ENCODE measurements at regions not wholly inside any gene's neighbourhood (a gene's known extent, or its start where the extent isn't known, plus 50 kb on each side); places are given as distances from the start of the nearest gene placed in this dataset.

- H2BK20ac ChIP-seq (ENCODE audit: low read depth, low read length): no peak overlapping the region
- no peaks in the 10 kb centered on the region for H3K79me1 ChIP-seq (ENCODE audit: low read depth in 1 of 2, low read length in 2 of 2)
- no peaks in the 10 kb centered on the region for H3K4me1 ChIP-seq (ENCODE audit: control insufficient read depth, insufficient read depth, low read length)
- DNase-seq (no peak), ATAC-seq (ENCODE audit: low read depth) (no peak)
- H4K8ac ChIP-seq (ENCODE audit: low read depth in 2 of 2, low read length in 2 of 2): no peak overlapping the region
- no peak overlapping the region for H4K5ac ChIP-seq (ENCODE audit: low read depth, low read length)
- no peaks in the 10 kb centered on the region for H3K9me3 ChIP-seq (ENCODE audit: control insufficient read depth, insufficient read depth, low read length)
- no peaks in the 10 kb centered on the region for H3K9me1 ChIP-seq (ENCODE audit: insufficient read depth, low read length)
- H3K27me3 ChIP-seq (ENCODE audit: control insufficient read depth, insufficient read depth, low read length): no peaks in the 10 kb centered on the region; the same call in 1 of the 2 replicates
- no peak overlapping the region for H3K4me3 ChIP-seq (ENCODE audit: insufficient read depth, low read depth, low read length)
- H2AK5ac ChIP-seq (ENCODE audit: low read depth, low read length): no peak overlapping the region; the same call in 1 of the 2 replicates
- POLR2A ChIA-PET (ENCODE audit: unreplicated experiment): no interaction called here
- H2BK15ac ChIP-seq (ENCODE audit: low read depth, low read length): no peak overlapping the region; the same call in 2 of the 3 replicates
- H4K91ac ChIP-seq (ENCODE audit: insufficient read depth, low read depth, low read length): no peak overlapping the region
- H3K4ac ChIP-seq (ENCODE audit: low read depth, low read length): no peak overlapping the region; the same call in 1 of the 2 replicates
- H3K27ac ChIP-seq (ENCODE audit: insufficient read depth, low read length): no peak overlapping the region
- CTCF ChIA-PET: no interaction called here
- in situ Hi-C loops (cut with MboI; ENCODE audit: low sequenced_read_pairs): no loop called here
- H2BK5ac ChIP-seq (ENCODE audit: low read depth, low read length, poor library complexity, severe bottlenecking): no peak overlapping the region
- H4K20me1 ChIP-seq (ENCODE audit: insufficient read depth, low read length): no peaks in the 10 kb centered on the region
- no TSS peak for BruUV-seq (replicated peaks)
- no peak overlapping the region for H3K56ac ChIP-seq (ENCODE audit: extremely low read depth, insufficient read depth, low read length)
- no peak overlapping the region for H3K4me2 ChIP-seq (ENCODE audit: low read depth, low read length)
- intact Hi-C loops (cut with micrococcal nuclease): no loop called here
- no CpG with 5 or more reads among the region's 1 CpG for WGBS, 2 experiments (ENCODE audit: extremely low coverage in 2 of 2, insufficient read length in 1 of 2)
- no peak overlapping the region for H2AK9ac ChIP-seq (replicated peaks; ENCODE audit: low read depth, low read length, poor library complexity)
- no peak overlapping the region for H3K23ac ChIP-seq (ENCODE audit: low read depth, low read length)
- no peak overlapping the region for H2BK120ac ChIP-seq (ENCODE audit: low read depth, low read length)
- H3K9ac ChIP-seq (ENCODE audit: low read depth, low read length): no peak overlapping the region
- no peaks in the 10 kb centered on the region for H3K36me3 ChIP-seq (ENCODE audit: control insufficient read depth, insufficient read depth, low read length)
- H3K14ac ChIP-seq (replicated peaks; ENCODE audit: low read depth, low read length): no peak overlapping the region; the same call in 1 of the 2 replicates
- dilution Hi-C loops (cut with HindIII; ENCODE audit: low sequenced_read_pairs, unreplicated experiment): no loop called here
- H3K18ac ChIP-seq (ENCODE audit: low read depth, low read length): no peak overlapping the region
- H2AFZ ChIP-seq (replicated peaks; ENCODE audit: low read length, poor library complexity): no peak overlapping the region
- TF ChIP-seq, protein P1, sequence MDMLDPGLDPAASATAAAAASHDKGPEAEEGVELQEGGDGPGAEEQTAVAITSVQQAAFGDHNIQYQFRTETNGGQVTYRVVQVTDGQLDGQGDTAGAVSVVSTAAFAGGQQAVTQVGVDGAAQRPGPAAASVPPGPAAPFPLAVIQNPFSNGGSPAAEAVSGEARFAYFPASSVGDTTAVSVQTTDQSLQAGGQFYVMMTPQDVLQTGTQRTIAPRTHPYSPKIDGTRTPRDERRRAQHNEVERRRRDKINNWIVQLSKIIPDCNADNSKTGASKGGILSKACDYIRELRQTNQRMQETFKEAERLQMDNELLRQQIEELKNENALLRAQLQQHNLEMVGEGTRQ (IDR thresholded peaks at IDR 0.05; ENCODE audit: low read depth, low read length): no peak
- no peak for TF ChIP-seq RFX5 (IDR thresholded peaks at IDR 0.05; ENCODE audit: low read depth, low read length)
- no peak for TF ChIP-seq SMC3 (IDR thresholded peaks at IDR 0.05; ENCODE audit: low read depth, low read length)
- TF ChIP-seq NFE2L2 (IDR thresholded peaks at IDR 0.05; ENCODE audit: low read depth, low read length): no peak
- TF ChIP-seq FOS (IDR thresholded peaks at IDR 0.05; ENCODE audit: low read depth, low read length): no peak
- TF ChIP-seq MXI1 (IDR thresholded peaks at IDR 0.05; ENCODE audit: borderline replicate concordance, low read depth, low read length): no peak
- TF ChIP-seq MAZ (IDR thresholded peaks at IDR 0.05; ENCODE audit: borderline replicate concordance, low read depth, low read length): no peak
- no peak for TF ChIP-seq ELK1 (IDR thresholded peaks at IDR 0.05; ENCODE audit: borderline replicate concordance, low read depth, low read length)
- no peak for TF ChIP-seq POLR2A (IDR thresholded peaks at IDR 0.05; ENCODE audit: low read depth, low read length)
- no peak for TF ChIP-seq BHLHE40 (IDR thresholded peaks at IDR 0.05; ENCODE audit: low read depth, low read length)
- no peak for TF ChIP-seq CEBPB (IDR thresholded peaks at IDR 0.05; ENCODE audit: low read depth, low read length)
Observed at GRCh38 chr20:11296221-11296620, 621.5 kb upstream of the BTBD3 start.
